Bronchial epithelial cell (primary cell): ENCODE measurements at regions not wholly inside any gene's neighbourhood (a gene's known extent, or its start where the extent isn't known, plus 50 kb on each side); places are given as distances from the start of the nearest gene placed in this dataset.

Source experiments
- DNase-seq: peaks from one replicate; pipeline ENCODE4 v3.0.0-alpha.2; 2010; ENCODE audit warnings: low read depth
- FAIRE-seq: peaks from 2 replicates; lab custom pipeline; 2011; peaks lifted over from hg19 to GRCh38; lab: Jason Lieb, UNC
- H3K27me3 ChIP-seq: 2 replicates; pipeline ENCODE4 v1.5.1; 2011; ENCODE audit warnings: low read length; ENCODE audit not compliant: control insufficient read depth, insufficient read depth
- H3K36me3 ChIP-seq: 2 replicates; pipeline ENCODE4 v1.5.1; 2011; ENCODE audit warnings: low read length; ENCODE audit not compliant: control insufficient read depth, insufficient read depth
- H3K4me3 ChIP-seq: 2 replicates; pipeline ENCODE4 v1.5.1; 2011; ENCODE audit warnings: mild to moderate bottlenecking, low read depth, low read length, control low read depth
- CTCF ChIP-seq: IDR thresholded peaks from 2 replicates; pipeline ENCODE4 v1.5.1; 2011; ENCODE audit warnings: mild to moderate bottlenecking, moderate library complexity, low read length, control low read depth, inconsistent platforms; ENCODE audit not compliant: insufficient read depth, severe bottlenecking

DNA sequence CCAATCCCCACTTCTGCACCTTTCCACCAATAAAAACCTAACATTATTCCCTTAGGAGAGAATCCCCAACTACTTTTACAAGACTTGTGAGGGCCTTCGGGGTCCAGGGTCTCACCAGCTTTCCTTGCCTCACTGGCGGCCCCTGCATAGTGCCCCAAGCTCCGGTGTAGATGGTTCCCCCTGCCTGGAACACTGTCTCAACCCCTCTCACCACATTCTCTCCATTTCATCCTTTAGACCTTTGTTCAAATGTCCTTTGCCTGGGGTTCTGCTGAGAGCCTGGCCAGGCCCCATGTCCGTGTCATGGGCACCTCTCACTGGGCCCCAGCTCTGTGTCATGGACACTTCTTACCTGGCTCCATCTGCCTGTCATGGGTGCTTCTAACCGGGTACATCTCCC, 64.5 kb upstream of the SORCS3 start:
- Histone ChIP-seq H3K4me3 (no peak overlapping the region), H3K36me3 (no peaks in the 10 kb centered on the region), H3K27me3 (no peaks in the 10 kb centered on the region)
- DNase-seq (no peak), FAIRE-seq (no peak)
- no peak for TF ChIP-seq CTCF

DNA sequence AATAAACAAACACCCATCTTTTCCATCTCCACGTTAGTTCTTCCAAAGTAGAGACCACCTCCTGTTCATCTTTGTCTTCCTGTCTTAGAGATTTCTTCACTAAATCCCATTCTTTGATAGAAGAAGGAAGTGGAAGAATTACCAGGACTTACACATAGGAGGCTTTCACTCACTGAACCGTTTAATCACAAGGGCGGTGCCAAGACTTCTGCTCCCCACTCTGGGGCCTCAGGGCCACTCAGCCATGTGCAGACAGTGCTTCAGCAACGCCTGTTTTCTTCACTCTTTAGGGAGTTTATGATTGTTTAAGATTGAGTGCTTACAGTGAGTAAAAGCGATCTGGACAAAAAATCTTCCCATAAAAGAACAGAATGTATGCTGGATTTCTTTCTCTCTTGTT, 63.9 kb upstream of the SORCS3 start:
- FAIRE-seq (no peak), DNase-seq (no peak)
- no peaks in the 10 kb centered on the region for H3K36me3 ChIP-seq
- TF ChIP-seq CTCF: no peak
- H3K4me3 ChIP-seq: no peak overlapping the region
- no peaks in the 10 kb centered on the region for H3K27me3 ChIP-seq

GRCh38 chr10:104577861-104578521, 63.1 kb upstream of the SORCS3 start:
- no peaks in the 10 kb centered on the region for H3K36me3 ChIP-seq
- no peak for DNase-seq
- no peak for FAIRE-seq
- H3K4me3 ChIP-seq: no peak overlapping the region
- no peaks in the 10 kb centered on the region for H3K27me3 ChIP-seq
- TF ChIP-seq CTCF: no peak

DNA sequence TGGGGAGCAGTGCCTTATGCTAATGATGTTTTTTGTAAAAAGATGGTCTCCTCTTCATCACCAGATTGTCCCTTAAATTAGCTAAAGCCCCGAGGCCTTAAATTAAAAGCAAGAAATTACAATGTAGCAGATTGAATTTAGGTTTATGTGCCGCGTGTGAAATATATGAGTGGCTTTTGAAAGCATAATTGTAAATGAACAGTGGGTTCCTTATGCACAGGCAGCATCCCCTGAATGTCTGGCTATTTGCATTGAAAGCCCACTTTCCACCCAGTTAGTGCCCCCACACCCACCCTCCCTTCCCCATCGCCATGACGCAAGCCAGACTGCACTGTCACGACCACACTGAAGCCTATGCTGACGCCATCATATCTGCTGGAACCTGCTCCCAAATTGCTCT, 62.4 kb upstream of the SORCS3 start:
- no peaks in the 10 kb centered on the region for H3K27me3 ChIP-seq
- no peak for DNase-seq
- FAIRE-seq: no peak
- no peak overlapping the region for H3K4me3 ChIP-seq
- H3K36me3 ChIP-seq: no peaks in the 10 kb centered on the region
- no peak for TF ChIP-seq CTCF

GRCh38 chr10:104579136-104579535, 62.0 kb upstream of the SORCS3 start:
- no peak for TF ChIP-seq CTCF
- FAIRE-seq (no peak), DNase-seq (no peak)
- no peak overlapping the region for H3K4me3 ChIP-seq
- H3K27me3 ChIP-seq: no peaks in the 10 kb centered on the region
- no peaks in the 10 kb centered on the region for H3K36me3 ChIP-seq

- no peak for TF ChIP-seq CTCF
- no peak overlapping the region for H3K4me3 ChIP-seq
- H3K27me3 ChIP-seq: no peaks in the 10 kb centered on the region
- no peaks in the 10 kb centered on the region for H3K36me3 ChIP-seq
- DNase-seq (peak; percentile 75), FAIRE-seq (no peak)
Measured at GRCh38 chr10:104580321-104580720, 60.8 kb upstream of the SORCS3 start.
